ENCODE measurements at regions not wholly inside any gene's neighbourhood (a gene's known extent, or its start where the extent isn't known, plus 50 kb on each side); places are given as distances from the start of the nearest gene placed in this dataset.

- TF ChIP-seq CTCF (IDR thresholded peaks at IDR 0.05; ENCODE audit: poor library complexity, severe bottlenecking) (no peak), TAF1 (IDR thresholded peaks at IDR 0.05; ENCODE audit: low read depth) (no peak), POLR2AphosphoS5 (IDR thresholded peaks at IDR 0.05) (no peak), RAD21 (conservative IDR thresholded peaks at IDR 0.05) (no peak), EP300 (conservative IDR thresholded peaks at IDR 0.05; ENCODE audit: poor library complexity, severe bottlenecking) (no peak)
Measured at GRCh38 chr6:51369485-51369884, 550.8 kb downstream of the TFAP2B start.

All from neural cell (in vitro differentiated cells).